Thoracic aorta (tissue), 2 donors: ENCODE measurements at regions not wholly inside any gene's neighbourhood (a gene's known extent, or its start where the extent isn't known, plus 50 kb on each side); places are given as distances from the start of the nearest gene placed in this dataset.

Source experiments
- ATAC-seq: fragments of 150-250 bp; one replicate; pipeline ENCODE4 v1.8.0; 2017; ENCODE audit warnings: low read depth; ENCODE audit not compliant: insufficient number of reproducible peaks, low FRiP score
- DNase-seq: peaks from one replicate; pipeline ENCODE4 v3.0.0-alpha.2; 2020; ENCODE audit warnings: low spot score
- H3K27ac ChIP-seq, 2 donors: fragments of 200-600 bp; sonication (generic); 1 replicate in 1 of 2; 2 replicates in 1 of 2; pipeline ENCODE4 v1.5.1; 2016; ENCODE audit warnings: mild to moderate bottlenecking in 2 of 2, moderate library complexity in 2 of 2
- H3K27me3 ChIP-seq: fragments of 200-600 bp; sonication (generic); replicated peaks from 2 replicates; pipeline ENCODE4 v1.6.0; 2016; ENCODE audit warnings: mild to moderate bottlenecking; ENCODE audit not compliant: insufficient read depth
- H3K36me3 ChIP-seq: fragments of 200-600 bp; sonication (generic); one replicate; pipeline ENCODE4 v1.5.1; 2016
- H3K4me1 ChIP-seq, 2 donors: fragments of 200-600 bp; sonication (generic); 1 replicate in 1 of 2; 2 replicates in 1 of 2; pipeline versions ENCODE4 v1.5.1 to v1.6.0; 2016; ENCODE audit warnings: low read depth in 2 of 2, mild to moderate bottlenecking in 1 of 2; ENCODE audit not compliant: control insufficient read depth in 1 of 2
- H3K4me3 ChIP-seq: fragments of 200-600 bp; sonication (generic); 2 replicates; pipeline ENCODE4 v1.5.1; 2016; ENCODE audit warnings: mild to moderate bottlenecking
- H3K9me3 ChIP-seq: fragments of 200-600 bp; sonication (generic); 2 replicates; pipeline ENCODE4 v1.5.1; 2016
- TF ChIP-seq, protein P1 (sequence below): fragments of 200-600 bp; sonication (generic); IDR thresholded peaks from one replicate; pipeline ENCODE4 v1.5.1; 2019; ENCODE audit warnings: antibody characterized with exemption

DNA sequence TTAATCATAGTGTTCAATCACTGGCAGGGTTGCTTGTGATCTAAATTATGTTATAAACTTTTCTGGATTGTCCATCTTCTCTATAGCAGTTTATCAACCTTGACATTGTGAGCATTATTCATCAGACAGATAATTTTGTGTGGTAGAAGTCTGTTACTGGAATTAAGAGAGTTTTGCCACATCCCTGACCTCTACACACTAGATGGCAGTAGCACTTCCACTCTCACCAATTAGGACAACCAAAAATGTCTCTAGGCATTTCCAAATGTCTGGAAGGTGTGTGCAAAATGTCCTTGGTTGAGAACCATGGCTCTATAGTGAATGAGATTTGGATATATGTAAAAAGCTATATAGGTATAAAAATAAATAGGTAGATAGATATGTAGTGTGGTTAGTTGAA, 324.1 kb upstream of the FAM47C start:
- no peaks in the 10 kb centered on the region for H3K9me3 ChIP-seq
- TF ChIP-seq, protein P1, sequence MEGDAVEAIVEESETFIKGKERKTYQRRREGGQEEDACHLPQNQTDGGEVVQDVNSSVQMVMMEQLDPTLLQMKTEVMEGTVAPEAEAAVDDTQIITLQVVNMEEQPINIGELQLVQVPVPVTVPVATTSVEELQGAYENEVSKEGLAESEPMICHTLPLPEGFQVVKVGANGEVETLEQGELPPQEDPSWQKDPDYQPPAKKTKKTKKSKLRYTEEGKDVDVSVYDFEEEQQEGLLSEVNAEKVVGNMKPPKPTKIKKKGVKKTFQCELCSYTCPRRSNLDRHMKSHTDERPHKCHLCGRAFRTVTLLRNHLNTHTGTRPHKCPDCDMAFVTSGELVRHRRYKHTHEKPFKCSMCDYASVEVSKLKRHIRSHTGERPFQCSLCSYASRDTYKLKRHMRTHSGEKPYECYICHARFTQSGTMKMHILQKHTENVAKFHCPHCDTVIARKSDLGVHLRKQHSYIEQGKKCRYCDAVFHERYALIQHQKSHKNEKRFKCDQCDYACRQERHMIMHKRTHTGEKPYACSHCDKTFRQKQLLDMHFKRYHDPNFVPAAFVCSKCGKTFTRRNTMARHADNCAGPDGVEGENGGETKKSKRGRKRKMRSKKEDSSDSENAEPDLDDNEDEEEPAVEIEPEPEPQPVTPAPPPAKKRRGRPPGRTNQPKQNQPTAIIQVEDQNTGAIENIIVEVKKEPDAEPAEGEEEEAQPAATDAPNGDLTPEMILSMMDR = no peak
- peaks cover 0 to 21% of the 10 kb centered on the region in 2 donors for H3K4me1 ChIP-seq
- H3K36me3 ChIP-seq = no peaks in the 10 kb centered on the region
- H3K27me3 ChIP-seq = no peaks in the 10 kb centered on the region
- no peak overlapping the region for H3K4me3 ChIP-seq
- DNase-seq (no peak), ATAC-seq (no peak)
- no peak overlapping the region for H3K27ac ChIP-seq

DNA sequence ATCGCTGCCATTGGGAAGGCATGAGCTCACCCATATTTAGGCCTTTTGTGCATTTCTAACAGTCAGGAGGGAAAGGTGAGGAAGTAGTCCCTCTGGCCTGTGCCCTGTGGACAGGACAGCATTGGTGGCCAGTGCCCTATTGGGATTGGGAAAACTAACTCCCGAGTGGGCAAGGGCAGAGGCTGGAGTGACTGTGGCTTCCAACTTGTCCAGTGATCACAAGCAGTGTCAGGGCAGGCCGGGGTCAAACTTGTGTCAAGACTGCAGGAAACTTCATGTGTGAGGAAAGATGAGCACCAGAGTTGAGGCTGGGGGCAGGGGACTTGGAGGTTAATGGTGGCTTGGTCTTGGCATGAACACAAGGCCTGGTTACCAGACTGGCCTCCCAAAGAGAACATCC, 286.2 kb upstream of the FAM47C start:
- no peaks in the 10 kb centered on the region for H3K36me3 ChIP-seq
- ATAC-seq = no peak
- no peaks in the 10 kb centered on the region for H3K27me3 ChIP-seq
- no peak overlapping the region for H3K27ac ChIP-seq
- DNase-seq = no peak
- H3K9me3 ChIP-seq = no peaks in the 10 kb centered on the region
- no peak overlapping the region for H3K4me3 ChIP-seq
- no peaks in the 10 kb centered on the region for H3K4me1 ChIP-seq
- TF ChIP-seq, protein P1 = no peak

DNA sequence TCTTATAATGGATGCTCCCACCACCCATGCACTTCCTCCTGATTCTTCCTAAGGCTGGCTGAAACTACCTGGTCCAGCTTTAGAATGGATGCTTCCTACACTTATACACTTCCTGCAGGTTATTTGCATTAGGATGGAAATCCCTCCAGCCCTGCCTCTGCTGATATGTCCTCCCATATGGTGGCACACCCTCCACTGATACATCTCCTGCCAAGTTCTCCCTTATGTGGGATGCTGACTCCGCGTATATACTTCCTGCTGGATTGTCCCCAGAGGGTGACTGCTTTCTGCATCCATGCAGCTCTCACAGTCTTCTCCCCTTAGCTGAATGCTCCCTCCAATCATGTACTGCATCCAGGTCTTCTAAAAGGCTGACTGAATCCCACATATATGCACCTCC, 254.6 kb upstream of the FAM47C start:
- Histone ChIP-seq H3K27ac (no peak overlapping the region), H3K9me3 (no peaks in the 10 kb centered on the region), H3K4me1 (no peaks in the 10 kb centered on the region), H3K4me3 (no peak overlapping the region), H3K36me3 (no peaks in the 10 kb centered on the region), H3K27me3 (no peaks in the 10 kb centered on the region)
- DNase-seq (no peak), ATAC-seq (no peak)
- TF ChIP-seq, protein P1 = no peak

DNA sequence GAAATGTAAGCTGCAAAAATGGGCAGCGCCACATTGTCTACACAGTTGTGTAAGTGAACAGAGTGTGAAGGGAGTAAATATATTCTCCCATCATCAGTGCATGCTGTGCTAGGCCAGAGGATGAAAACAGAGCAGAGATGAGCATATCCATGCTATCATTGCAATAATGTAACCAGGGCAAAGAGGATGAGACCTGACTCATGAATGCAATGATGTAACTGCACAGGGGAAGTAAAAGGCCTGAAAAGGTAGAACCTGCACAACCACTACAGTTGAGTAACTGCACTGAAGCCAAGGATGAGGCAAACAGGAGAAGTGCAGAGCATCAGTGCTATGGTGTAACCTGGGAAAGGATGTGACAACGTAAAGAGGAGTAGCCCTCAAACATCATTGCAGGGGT, 220.4 kb upstream of the FAM47C start:
- Histone ChIP-seq H3K36me3 (no peaks in the 10 kb centered on the region), H3K4me1 (no peaks in the 10 kb centered on the region), H3K27ac (no peak overlapping the region), H3K4me3 (no peak overlapping the region), H3K27me3 (no peaks in the 10 kb centered on the region), H3K9me3 (no peaks in the 10 kb centered on the region)
- TF ChIP-seq, protein P1 = no peak
- no peak for ATAC-seq
- DNase-seq = no peak

DNA sequence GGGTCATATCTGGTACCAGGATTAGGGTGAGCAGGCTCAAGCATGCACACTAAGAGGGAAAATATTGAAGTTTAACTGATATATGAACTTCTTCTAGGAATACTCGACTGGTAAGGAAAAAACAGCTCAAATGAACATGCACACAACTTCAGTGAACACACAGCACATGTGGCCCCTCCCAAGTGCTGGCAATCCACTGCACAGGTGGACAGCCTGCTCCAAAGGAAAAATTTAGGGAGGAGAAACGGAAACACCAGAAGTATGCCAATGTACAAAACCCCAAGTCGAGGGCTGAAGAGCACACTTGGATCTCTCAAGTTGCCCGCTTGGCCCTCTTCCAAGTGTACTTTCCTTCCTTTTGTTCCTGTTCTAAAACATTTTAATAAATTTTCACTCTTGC, 205.0 kb upstream of the FAM47C start:
- ATAC-seq (no peak), DNase-seq (no peak)
- Histone ChIP-seq H3K27me3 (no peaks in the 10 kb centered on the region), H3K27ac (no peak overlapping the region), H3K36me3 (no peaks in the 10 kb centered on the region), H3K4me3 (no peak overlapping the region), H3K9me3 (no peaks in the 10 kb centered on the region), H3K4me1 (no peaks in the 10 kb centered on the region)
- TF ChIP-seq, protein P1 = no peak
